SK-N-SH treated with all-trans-retinoic acid at 6 μM for 48 hours (cell line): ENCODE measurements at regions not wholly inside any gene's neighbourhood (a gene's known extent, or its start where the extent isn't known, plus 50 kb on each side); places are given as distances from the start of the nearest gene placed in this dataset.
A peak's percentile ranks its signal among the peaks of the same experiment; 100 is the strongest.

Experiments
- ATAC-seq: fragments of 200-7000 bp; cut with Tn5 transposase; 3 replicates; pipeline ENCODE4 v1.9.1; 2020; ENCODE audit warnings: mild to moderate bottlenecking, moderate library complexity
- ARNTL ChIP-seq: fragments of 450-650 bp; formaldehyde crosslinking; IDR thresholded peaks from 2 replicates; pipeline ENCODE4 v1.5.0; 2020; ENCODE audit warnings: low read depth, mild to moderate bottlenecking, moderate library complexity, borderline replicate concordance
- BACH2 ChIP-seq: fragments of 250-450 bp; sonication (Bioruptor Pico); IDR thresholded peaks from 2 replicates; pipeline ENCODE4 v1.9.0; 2021; ENCODE audit warnings: mild to moderate bottlenecking, borderline replicate concordance
- CSDC2 ChIP-seq: fragments of 250-450 bp; sonication (Bioruptor Pico); IDR thresholded peaks from 2 replicates; pipeline ENCODE4 v1.5.0; 2020; ENCODE audit warnings: mild to moderate bottlenecking, moderate library complexity
- ESRRG ChIP-seq: fragments of 250-450 bp; sonication (Bioruptor Pico); IDR thresholded peaks from 2 replicates; pipeline ENCODE4 v1.6.1; 2021; ENCODE audit warnings: mild to moderate bottlenecking
- ISL1 ChIP-seq: fragments of 250-450 bp; sonication (Bioruptor Pico); IDR thresholded peaks from 2 replicates; pipeline ENCODE4 v2.1.2; 2022; ENCODE audit warnings: mild to moderate bottlenecking, moderate library complexity
- OSR1 ChIP-seq: fragments of 250-450 bp; sonication (Bioruptor Pico); IDR thresholded peaks from 2 replicates; pipeline ENCODE4 v1.8.0; 2022; ENCODE audit warnings: moderate library complexity, mild to moderate bottlenecking, inconsistent platforms
- PPARA ChIP-seq: fragments of 250-450 bp; sonication (Bioruptor Pico); IDR thresholded peaks from 2 replicates; pipeline ENCODE4 v1.5.0; 2020; ENCODE audit warnings: mild to moderate bottlenecking, borderline replicate concordance
- SNAI2 ChIP-seq: fragments of 250-450 bp; sonication (Bioruptor Pico); IDR thresholded peaks from 2 replicates; pipeline ENCODE4 v1.5.0; 2020; ENCODE audit warnings: mild to moderate bottlenecking, moderate library complexity
- TOX ChIP-seq: fragments of 250-450 bp; sonication (Bioruptor Pico); IDR thresholded peaks from 2 replicates; pipeline ENCODE4 v1.8.0; 2021; ENCODE audit warnings: mild to moderate bottlenecking, moderate library complexity, borderline replicate concordance
- ZC3H10 ChIP-seq: fragments of 250-450 bp; sonication (Bioruptor Pico); IDR thresholded peaks from 2 replicates; pipeline ENCODE4 v1.5.1; 2021; ENCODE audit warnings: mild to moderate bottlenecking, moderate library complexity
- ZFP3 ChIP-seq: fragments of 250-450 bp; sonication (Bioruptor Pico); IDR thresholded peaks from 2 replicates; pipeline ENCODE4 v1.5.0; 2020; ENCODE audit warnings: mild to moderate bottlenecking, moderate library complexity
- ZFP30 ChIP-seq: fragments of 450-650 bp; formaldehyde crosslinking; IDR thresholded peaks from 2 replicates; pipeline ENCODE4 v1.5.0; 2022; ENCODE audit warnings: mild to moderate bottlenecking, moderate library complexity
- ZNF565 ChIP-seq: fragments of 450-650 bp; formaldehyde crosslinking; conservative IDR thresholded peaks from 2 replicates; pipeline ENCODE4 v1.5.0; 2020; ENCODE audit warnings: low read depth, mild to moderate bottlenecking, moderate library complexity
- ZNF70 ChIP-seq: fragments of 450-650 bp; formaldehyde crosslinking; IDR thresholded peaks from 2 replicates; pipeline ENCODE4 v1.5.0; 2020; ENCODE audit warnings: mild to moderate bottlenecking, moderate library complexity
- ZNF8 ChIP-seq: fragments of 450-650 bp; formaldehyde crosslinking; IDR thresholded peaks from 2 replicates; pipeline ENCODE4 v1.5.0; 2020; ENCODE audit warnings: mild to moderate bottlenecking, moderate library complexity
- TF ChIP-seq, protein P1 (sequence below): fragments of 250-450 bp; sonication (Bioruptor Pico); IDR thresholded peaks from 2 replicates; pipeline ENCODE4 v1.5.1; 2021; ENCODE audit warnings: mild to moderate bottlenecking, moderate library complexity
- TF ChIP-seq, protein P2 (sequence below): fragments of 250-450 bp; sonication (Bioruptor Pico); IDR thresholded peaks from 2 replicates; pipeline ENCODE4 v1.5.0; 2020; ENCODE audit warnings: mild to moderate bottlenecking, moderate library complexity
- TF ChIP-seq, protein P3 (sequence below): fragments of 250-450 bp; sonication (Bioruptor Pico); IDR thresholded peaks from 2 replicates; pipeline ENCODE4 v1.8.0; 2021; ENCODE audit warnings: low read depth, mild to moderate bottlenecking, moderate library complexity, borderline replicate concordance
- TF ChIP-seq, protein P4 (sequence below): fragments of 250-450 bp; sonication (Bioruptor Pico); IDR thresholded peaks from 2 replicates; pipeline ENCODE4 v1.8.0; 2020; ENCODE audit warnings: mild to moderate bottlenecking, moderate library complexity, borderline replicate concordance

DNA sequence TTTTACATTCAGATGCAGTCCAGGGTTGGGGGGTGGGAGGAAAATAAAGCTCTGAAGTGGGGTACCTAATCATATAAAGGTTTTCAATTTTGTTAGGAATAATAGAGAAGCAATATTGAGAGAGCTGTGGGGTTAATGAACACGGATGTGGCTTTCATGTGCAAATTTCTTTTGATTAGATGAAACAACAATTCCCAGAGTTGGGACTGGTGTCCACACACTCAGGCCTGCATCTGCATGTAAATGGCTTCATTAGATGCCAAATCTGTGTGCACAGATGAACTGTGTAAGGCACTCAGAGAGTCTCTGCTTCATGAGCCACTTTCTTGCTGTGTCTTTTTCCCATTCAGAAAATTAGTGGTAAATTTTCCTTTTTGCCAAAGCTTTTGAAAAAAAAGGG lies 377.1 kb upstream of the NOVA1 start (continued):
- TF ChIP-seq, protein P1, sequence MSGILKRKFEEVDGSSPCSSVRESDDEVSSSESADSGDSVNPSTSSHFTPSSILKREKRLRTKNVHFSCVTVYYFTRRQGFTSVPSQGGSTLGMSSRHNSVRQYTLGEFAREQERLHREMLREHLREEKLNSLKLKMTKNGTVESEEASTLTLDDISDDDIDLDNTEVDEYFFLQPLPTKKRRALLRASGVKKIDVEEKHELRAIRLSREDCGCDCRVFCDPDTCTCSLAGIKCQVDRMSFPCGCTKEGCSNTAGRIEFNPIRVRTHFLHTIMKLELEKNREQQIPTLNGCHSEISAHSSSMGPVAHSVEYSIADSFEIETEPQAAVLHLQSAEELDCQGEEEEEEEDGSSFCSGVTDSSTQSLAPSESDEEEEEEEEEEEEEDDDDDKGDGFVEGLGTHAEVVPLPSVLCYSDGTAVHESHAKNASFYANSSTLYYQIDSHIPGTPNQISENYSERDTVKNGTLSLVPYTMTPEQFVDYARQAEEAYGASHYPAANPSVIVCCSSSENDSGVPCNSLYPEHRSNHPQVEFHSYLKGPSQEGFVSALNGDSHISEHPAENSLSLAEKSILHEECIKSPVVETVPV = no peak
- TF ChIP-seq ZFP30 (CRISPR knock-in tag) (no peak), ZNF565 (CRISPR knock-in tag) (no peak), TOX (no peak)
- TF ChIP-seq, all 23 proteins: peak for 0

DNA sequence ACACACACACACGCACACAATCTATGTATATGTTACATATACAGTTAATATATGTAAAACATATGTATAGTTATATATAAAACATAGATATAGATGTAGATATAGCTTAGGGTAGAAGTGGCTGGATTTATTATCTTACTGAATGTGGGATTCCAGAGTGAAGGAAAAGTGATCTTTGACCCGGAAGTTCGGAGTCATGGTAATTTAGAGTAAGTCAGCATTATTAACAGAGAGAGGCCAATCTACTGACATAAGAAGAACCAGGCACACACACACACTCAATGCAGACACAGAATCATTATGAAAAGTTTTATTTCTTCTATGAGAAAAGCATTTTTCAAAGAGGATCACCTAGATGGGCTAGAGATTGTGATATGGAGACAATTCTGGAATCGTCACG lies 384.2 kb upstream of the NOVA1 start:
- ATAC-seq = no peak
- TF ChIP-seq BACH2 = no peak
- no peak for TF ChIP-seq ARNTL (CRISPR knock-in tag)
- TF ChIP-seq, protein P1 = no peak
- TF ChIP-seq, protein P2, sequence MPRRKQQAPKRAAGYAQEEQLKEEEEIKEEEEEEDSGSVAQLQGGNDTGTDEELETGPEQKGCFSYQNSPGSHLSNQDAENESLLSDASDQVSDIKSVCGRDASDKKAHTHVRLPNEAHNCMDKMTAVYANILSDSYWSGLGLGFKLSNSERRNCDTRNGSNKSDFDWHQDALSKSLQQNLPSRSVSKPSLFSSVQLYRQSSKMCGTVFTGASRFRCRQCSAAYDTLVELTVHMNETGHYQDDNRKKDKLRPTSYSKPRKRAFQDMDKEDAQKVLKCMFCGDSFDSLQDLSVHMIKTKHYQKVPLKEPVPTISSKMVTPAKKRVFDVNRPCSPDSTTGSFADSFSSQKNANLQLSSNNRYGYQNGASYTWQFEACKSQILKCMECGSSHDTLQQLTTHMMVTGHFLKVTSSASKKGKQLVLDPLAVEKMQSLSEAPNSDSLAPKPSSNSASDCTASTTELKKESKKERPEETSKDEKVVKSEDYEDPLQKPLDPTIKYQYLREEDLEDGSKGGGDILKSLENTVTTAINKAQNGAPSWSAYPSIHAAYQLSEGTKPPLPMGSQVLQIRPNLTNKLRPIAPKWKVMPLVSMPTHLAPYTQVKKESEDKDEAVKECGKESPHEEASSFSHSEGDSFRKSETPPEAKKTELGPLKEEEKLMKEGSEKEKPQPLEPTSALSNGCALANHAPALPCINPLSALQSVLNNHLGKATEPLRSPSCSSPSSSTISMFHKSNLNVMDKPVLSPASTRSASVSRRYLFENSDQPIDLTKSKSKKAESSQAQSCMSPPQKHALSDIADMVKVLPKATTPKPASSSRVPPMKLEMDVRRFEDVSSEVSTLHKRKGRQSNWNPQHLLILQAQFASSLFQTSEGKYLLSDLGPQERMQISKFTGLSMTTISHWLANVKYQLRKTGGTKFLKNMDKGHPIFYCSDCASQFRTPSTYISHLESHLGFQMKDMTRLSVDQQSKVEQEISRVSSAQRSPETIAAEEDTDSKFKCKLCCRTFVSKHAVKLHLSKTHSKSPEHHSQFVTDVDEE (CRISPR knock-in tag) = no peak
- no peak for TF ChIP-seq SNAI2 (CRISPR knock-in tag)
- no peak for TF ChIP-seq ZNF70 (CRISPR knock-in tag)
- no peak for TF ChIP-seq ZC3H10 (CRISPR knock-in tag)
- TF ChIP-seq TOX = no peak
- no peak for TF ChIP-seq PPARA (CRISPR knock-in tag)
- TF ChIP-seq ZNF565 (CRISPR knock-in tag) = no peak

DNA sequence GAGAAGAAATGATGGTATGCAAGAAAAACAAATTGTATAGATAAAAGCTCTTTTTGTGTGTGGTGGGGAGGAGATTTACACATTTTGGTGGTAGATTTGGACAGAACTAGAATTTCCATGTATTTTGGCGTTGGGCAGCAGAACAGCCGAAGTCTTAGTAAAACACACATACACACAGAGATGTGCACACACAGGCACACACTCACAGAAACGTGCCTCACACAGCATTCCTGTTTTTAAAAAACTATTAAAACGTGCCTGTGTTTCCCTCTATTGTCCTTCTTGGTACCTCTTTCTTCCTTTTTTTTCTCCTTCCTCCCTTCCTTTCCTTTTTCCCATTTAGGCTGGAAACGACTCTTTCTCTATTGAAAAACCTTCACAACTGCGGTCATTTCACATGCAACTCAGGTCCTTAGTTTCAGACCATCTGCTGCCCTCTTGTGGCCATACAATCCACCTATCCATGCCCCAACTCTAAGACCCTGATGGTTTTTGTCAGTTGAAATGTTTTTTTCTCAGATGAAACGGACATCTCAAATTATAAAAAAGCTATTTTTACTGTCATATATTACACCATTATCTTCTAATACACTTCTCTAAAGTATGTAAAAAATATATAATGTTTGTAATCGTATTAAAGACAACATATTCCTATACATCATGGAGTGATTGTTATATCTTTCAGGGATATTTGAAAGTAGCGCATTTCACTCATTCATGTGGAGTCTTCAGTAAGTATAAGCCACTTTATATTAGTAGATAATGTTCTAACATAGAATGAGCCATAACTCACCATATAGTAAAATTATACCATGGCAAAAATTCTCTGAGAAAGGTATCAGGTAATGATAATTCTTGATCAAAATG lies 386.7 kb upstream of the NOVA1 start:
- TF ChIP-seq, protein P3, sequence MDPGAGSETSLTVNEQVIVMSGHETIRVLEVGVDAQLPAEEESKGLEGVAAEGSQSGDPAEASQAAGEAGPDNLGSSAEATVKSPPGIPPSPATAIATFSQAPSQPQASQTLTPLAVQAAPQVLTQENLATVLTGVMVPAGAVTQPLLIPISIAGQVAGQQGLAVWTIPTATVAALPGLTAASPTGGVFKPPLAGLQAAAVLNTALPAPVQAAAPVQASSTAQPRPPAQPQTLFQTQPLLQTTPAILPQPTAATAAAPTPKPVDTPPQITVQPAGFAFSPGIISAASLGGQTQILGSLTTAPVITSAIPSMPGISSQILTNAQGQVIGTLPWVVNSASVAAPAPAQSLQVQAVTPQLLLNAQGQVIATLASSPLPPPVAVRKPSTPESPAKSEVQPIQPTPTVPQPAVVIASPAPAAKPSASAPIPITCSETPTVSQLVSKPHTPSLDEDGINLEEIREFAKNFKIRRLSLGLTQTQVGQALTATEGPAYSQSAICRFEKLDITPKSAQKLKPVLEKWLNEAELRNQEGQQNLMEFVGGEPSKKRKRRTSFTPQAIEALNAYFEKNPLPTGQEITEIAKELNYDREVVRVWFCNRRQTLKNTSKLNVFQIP (CRISPR knock-in tag) = no peak
- TF ChIP-seq TOX (no peak), ZFP30 (CRISPR knock-in tag) (no peak), ESRRG (CRISPR knock-in tag) (no peak), ISL1 (CRISPR knock-in tag) (no peak), ZFP3 (CRISPR knock-in tag) (no peak), SNAI2 (CRISPR knock-in tag) (no peak), PPARA (CRISPR knock-in tag) (no peak), ZC3H10 (CRISPR knock-in tag) (no peak), ZNF8 (CRISPR knock-in tag) (no peak), OSR1 (CRISPR knock-in tag) (no peak), BACH2 (no peak), CSDC2 (CRISPR knock-in tag) (no peak)
- TF ChIP-seq, protein P2 (CRISPR knock-in tag) = no peak
- TF ChIP-seq, protein P4, sequence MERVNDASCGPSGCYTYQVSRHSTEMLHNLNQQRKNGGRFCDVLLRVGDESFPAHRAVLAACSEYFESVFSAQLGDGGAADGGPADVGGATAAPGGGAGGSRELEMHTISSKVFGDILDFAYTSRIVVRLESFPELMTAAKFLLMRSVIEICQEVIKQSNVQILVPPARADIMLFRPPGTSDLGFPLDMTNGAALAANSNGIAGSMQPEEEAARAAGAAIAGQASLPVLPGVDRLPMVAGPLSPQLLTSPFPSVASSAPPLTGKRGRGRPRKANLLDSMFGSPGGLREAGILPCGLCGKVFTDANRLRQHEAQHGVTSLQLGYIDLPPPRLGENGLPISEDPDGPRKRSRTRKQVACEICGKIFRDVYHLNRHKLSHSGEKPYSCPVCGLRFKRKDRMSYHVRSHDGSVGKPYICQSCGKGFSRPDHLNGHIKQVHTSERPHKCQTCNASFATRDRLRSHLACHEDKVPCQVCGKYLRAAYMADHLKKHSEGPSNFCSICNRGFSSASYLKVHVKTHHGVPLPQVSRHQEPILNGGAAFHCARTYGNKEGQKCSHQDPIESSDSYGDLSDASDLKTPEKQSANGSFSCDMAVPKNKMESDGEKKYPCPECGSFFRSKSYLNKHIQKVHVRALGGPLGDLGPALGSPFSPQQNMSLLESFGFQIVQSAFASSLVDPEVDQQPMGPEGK (CRISPR knock-in tag) = no peak
- TF ChIP-seq, all 23 proteins: peak for 0
- ATAC-seq = peak; percentile 90
